SK-N-MC (cell line): ENCODE measurements at regions not wholly inside any gene's neighbourhood (a gene's known extent, or its start where the extent isn't known, plus 50 kb on each side); places are given as distances from the start of the nearest gene placed in this dataset.

Experiments used
- DNase-seq: peaks from one replicate; pipeline ENCODE4 v3.0.0-alpha.2; 2011; ENCODE audit warnings: low read depth, low spot score
- H3K27ac ChIP-seq: fragments of 200-600 bp; sonication (generic); 2 replicates; pipeline ENCODE4 v1.5.1; 2016; ENCODE audit warnings: mixed run types
- H3K36me3 ChIP-seq: fragments of 200-600 bp; sonication (generic); 2 replicates; pipeline ENCODE4 v1.6.1; 2017; ENCODE audit warnings: antibody characterized with exemption, low read length, mixed read lengths; ENCODE audit not compliant: insufficient read depth
- H3K4me3 ChIP-seq: fragments of 200-600 bp; sonication (generic); 2 replicates; pipeline ENCODE4 v1.5.1; 2016
- H3K9ac ChIP-seq: fragments of 200-600 bp; sonication (generic); 2 replicates; pipeline ENCODE4 v1.8.0; 2017; ENCODE audit warnings: mixed run types, mixed read lengths; ENCODE audit not compliant: insufficient read length
- H3K9me3 ChIP-seq: fragments of 200-600 bp; sonication (generic); 2 replicates; pipeline ENCODE4 v1.6.1; 2017; ENCODE audit warnings: low read depth, mild to moderate bottlenecking, antibody characterized with exemption, low read length, moderate library complexity, mixed read lengths
- EZH2 ChIP-seq: fragments of 200-600 bp; sonication (generic); IDR thresholded peaks from one replicate; pipeline ENCODE4 v1.6.1; 2017; ENCODE audit warnings: antibody characterized with exemption
- FOXP2 ChIP-seq: optimal IDR thresholded peaks from 2 replicates; pipeline ENCODE3; 2011; ENCODE audit warnings: mild to moderate bottlenecking, moderate library complexity; ENCODE audit not compliant: insufficient read depth; ENCODE audit errors: extremely low read length, control extremely low read depth
- POLR2AphosphoS5 ChIP-seq: IDR thresholded peaks from 2 replicates; pipeline ENCODE4 v1.6.1; 2012; ENCODE audit warnings: mild to moderate bottlenecking, low read depth, low read length, borderline replicate concordance

GRCh38 chr3:157786211-157786610, 283.0 kb upstream of the VEPH1 start:
- H3K27ac ChIP-seq, result no peak overlapping the region
- H3K36me3 ChIP-seq, result no peaks in the 10 kb centered on the region
- H3K9ac ChIP-seq, result no peak overlapping the region
- no peak for TF ChIP-seq EZH2
- TF ChIP-seq FOXP2, result no peak
- TF ChIP-seq POLR2AphosphoS5, result no peak
- no peak overlapping the region for H3K4me3 ChIP-seq
- DNase-seq, result no peak
- H3K9me3 ChIP-seq, result no peaks in the 10 kb centered on the region

DNA sequence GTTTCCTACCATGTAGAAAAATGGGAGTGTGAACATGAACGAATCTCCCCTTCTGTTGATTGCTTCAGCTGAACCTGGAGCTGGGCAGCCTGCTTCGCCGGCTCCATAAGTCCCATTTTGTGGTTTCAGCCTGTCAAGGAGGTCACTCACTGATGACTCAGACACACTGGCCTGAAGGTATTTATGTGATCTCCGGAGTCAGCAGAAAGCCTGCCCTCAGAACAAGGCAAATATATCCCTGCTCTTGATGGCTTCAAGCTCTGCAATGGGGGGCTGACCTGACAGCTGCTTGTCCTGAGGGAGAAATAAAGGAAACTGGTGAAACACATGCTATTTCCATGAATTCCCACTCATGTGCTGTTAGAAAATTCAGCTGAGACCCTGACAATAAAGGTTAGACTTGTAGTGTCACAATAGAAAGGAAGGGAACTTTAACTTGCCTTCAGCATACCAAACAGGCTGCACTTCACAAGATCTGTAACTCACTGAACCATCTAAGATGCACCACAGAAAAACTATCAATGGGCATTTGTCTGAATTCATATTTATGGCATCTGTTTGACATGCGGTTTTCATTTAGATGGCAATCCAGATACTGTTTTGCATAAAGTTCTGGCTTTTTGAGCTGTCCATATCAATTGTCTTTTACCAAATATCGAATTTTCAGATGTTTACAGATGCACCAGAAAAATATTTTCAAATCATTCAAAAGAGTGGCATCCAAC, 282.0 kb upstream of the VEPH1 start:
- no peak overlapping the region for H3K27ac ChIP-seq
- H3K9me3 ChIP-seq, result no peaks in the 10 kb centered on the region
- DNase-seq, result no peak
- H3K4me3 ChIP-seq, result no peak overlapping the region
- TF ChIP-seq POLR2AphosphoS5 (no peak), EZH2 (no peak), FOXP2 (no peak)
- H3K36me3 ChIP-seq, result no peaks in the 10 kb centered on the region
- no peak overlapping the region for H3K9ac ChIP-seq

DNA sequence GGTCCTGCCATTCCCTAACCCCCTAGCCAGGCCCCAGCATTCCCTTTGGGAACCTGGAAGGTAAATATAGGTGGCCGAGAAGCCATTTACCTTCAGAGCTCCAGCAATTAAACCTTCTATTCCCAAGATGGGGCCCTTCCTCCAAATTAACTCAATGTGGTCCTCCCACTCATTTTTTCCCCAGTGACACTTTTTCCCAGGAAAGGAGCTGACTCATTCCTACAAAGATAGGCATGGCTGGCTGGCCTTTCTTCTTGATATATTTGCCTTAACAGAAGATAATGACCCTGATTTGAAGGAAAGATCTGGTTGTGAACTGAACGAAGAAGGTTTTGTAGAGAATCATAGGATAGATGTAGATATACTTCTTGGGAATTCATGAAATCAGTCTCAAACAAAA, 279.0 kb upstream of the VEPH1 start:
- no peak for DNase-seq
- TF ChIP-seq FOXP2 (no peak), EZH2 (no peak), POLR2AphosphoS5 (no peak)
- no peaks in the 10 kb centered on the region for H3K9me3 ChIP-seq
- H3K36me3 ChIP-seq, result no peaks in the 10 kb centered on the region
- no peak overlapping the region for H3K4me3 ChIP-seq
- H3K27ac ChIP-seq, result no peak overlapping the region
- H3K9ac ChIP-seq, result no peak overlapping the region

- no peak overlapping the region for H3K4me3 ChIP-seq
- H3K27ac ChIP-seq, result no peak overlapping the region
- H3K9me3 ChIP-seq, result no peaks in the 10 kb centered on the region
- TF ChIP-seq FOXP2 (no peak), POLR2AphosphoS5 (no peak), EZH2 (no peak)
- H3K36me3 ChIP-seq, result no peaks in the 10 kb centered on the region
- DNase-seq, result no peak
- H3K9ac ChIP-seq, result no peak overlapping the region
Measured at GRCh38 chr3:157776861-157777260, 273.6 kb upstream of the VEPH1 start.

DNA sequence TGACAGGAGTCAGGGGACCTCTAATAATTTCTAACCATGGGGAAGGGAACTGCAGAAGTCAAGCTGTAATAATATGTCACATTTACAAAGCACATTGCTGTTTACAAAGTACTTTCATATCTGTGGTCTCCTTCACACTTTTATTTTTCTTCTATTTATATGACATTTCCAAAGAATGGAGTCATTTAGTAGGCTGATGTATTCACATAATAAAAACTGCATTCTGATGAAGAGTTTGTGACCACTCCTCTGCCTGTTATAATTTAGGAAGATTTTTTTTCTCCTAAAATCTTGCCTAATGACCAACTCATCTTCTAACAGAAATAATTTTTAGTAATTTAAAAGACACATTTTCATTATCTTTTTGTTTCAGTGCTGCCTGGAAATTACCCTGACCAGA, 272.2 kb upstream of the VEPH1 start:
- Histone ChIP-seq H3K27ac (no peak overlapping the region), H3K9ac (no peak overlapping the region), H3K9me3 (no peaks in the 10 kb centered on the region), H3K36me3 (no peaks in the 10 kb centered on the region), H3K4me3 (no peak overlapping the region)
- no peak for DNase-seq
- TF ChIP-seq FOXP2, result no peak
- TF ChIP-seq POLR2AphosphoS5, result no peak
- TF ChIP-seq EZH2, result no peak

DNA sequence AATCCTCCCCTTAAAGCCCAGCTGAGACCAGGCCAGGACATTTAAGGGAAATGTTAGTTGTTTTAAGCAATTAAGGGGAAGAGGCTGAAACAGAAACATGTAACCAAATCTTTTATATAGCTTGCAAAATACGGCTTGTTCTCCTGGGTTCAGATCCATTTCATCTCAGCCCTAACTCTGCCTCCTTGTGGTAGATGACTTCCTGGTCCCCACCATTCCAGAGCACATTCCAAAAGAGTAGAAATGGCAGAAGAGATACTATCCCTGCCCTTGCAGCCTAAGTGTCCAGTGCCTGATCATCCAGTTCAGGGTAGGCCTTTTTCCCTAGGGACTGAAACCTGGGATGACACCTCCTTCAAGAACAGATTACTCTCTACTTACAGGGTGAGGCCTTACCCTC, 266.2 kb upstream of the VEPH1 start:
- Histone ChIP-seq H3K36me3 (no peaks in the 10 kb centered on the region), H3K9me3 (no peaks in the 10 kb centered on the region), H3K27ac (no peak overlapping the region), H3K9ac (no peak overlapping the region), H3K4me3 (no peak overlapping the region)
- TF ChIP-seq POLR2AphosphoS5 (no peak), FOXP2 (no peak), EZH2 (no peak)
- no peak for DNase-seq

DNA sequence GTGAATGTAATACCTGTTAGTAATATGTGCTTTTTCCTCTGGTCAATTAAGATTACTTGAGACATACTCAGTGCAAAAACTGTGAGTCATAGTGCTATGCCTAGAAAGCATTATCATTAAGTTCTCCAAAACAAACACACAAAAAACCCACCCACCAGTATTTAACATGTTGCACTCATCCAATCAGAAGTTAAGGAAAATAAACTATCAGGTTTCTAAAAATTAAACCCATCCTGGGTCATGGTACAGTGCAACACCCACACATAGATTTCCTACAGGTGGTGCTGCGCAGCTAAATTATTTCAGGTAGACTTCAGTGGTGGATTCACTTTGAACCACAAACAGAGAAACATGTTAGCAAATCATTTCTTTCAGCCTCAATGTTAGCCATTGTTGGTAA, 264.4 kb upstream of the VEPH1 start:
- no peak for TF ChIP-seq FOXP2
- no peak for TF ChIP-seq EZH2
- no peak for TF ChIP-seq POLR2AphosphoS5
- H3K9ac ChIP-seq, result no peak overlapping the region
- no peaks in the 10 kb centered on the region for H3K36me3 ChIP-seq
- H3K9me3 ChIP-seq, result no peaks in the 10 kb centered on the region
- DNase-seq, result no peak
- H3K27ac ChIP-seq, result no peak overlapping the region
- H3K4me3 ChIP-seq, result no peak overlapping the region

DNA sequence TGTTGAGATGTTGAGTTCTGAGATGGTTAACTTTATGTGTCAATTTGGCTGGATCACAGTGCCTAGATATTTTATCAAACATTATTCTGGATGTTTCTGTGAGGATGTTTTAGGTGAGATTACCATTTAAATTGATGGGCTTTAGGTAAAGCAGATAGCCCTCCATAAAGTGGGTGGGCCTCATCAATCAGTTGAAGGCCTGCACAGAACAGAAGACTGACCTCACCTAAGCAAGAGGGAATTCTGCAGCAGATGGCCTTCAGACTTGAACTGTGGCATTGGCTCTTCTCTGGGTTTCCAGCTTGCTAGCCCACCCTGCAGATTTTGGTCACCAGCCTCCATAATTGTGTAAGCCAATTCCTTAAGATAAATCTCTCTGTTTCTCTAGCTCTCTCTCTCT, 260.4 kb upstream of the VEPH1 start:
- Histone ChIP-seq H3K27ac (no peak overlapping the region), H3K9ac (no peak overlapping the region), H3K9me3 (no peaks in the 10 kb centered on the region), H3K4me3 (no peak overlapping the region), H3K36me3 (no peaks in the 10 kb centered on the region)
- no peak for DNase-seq
- TF ChIP-seq EZH2, result no peak
- no peak for TF ChIP-seq POLR2AphosphoS5
- no peak for TF ChIP-seq FOXP2

DNA sequence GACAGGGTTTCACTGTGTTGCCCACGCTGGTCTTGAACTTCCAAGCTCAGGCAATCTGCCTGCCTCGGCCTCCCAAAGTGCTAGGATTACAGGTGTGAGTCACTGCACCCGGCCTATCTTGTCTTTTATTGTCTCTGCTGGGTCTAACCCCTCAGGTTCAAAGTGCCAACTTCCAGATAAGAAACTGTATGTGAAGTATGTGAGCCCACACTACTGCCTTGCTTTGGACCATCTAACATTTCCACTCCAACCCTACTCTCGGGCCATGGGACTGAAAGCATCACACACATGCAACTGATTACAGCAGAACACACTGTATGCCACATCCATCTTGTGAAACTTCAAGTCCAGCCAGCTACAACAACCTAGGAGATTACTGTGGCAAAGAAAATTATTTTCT, 256.1 kb upstream of the VEPH1 start:
- H3K4me3 ChIP-seq, result no peak overlapping the region
- H3K27ac ChIP-seq, result no peak overlapping the region
- no peak for TF ChIP-seq POLR2AphosphoS5
- no peak overlapping the region for H3K9ac ChIP-seq
- DNase-seq, result no peak
- no peaks in the 10 kb centered on the region for H3K9me3 ChIP-seq
- H3K36me3 ChIP-seq, result no peaks in the 10 kb centered on the region
